Liver (tissue), 3 donors: ENCODE measurements at regions not wholly inside any gene's neighbourhood (a gene's known extent, or its start where the extent isn't known, plus 50 kb on each side); places are given as distances from the start of the nearest gene placed in this dataset.

ENCODE experiments used
- CTCF ChIP-seq: fragments of 150-350 bp; IDR thresholded peaks from 2 replicates; pipeline ENCODE4 v1.5.1; 2017; ENCODE audit warnings: improper control_type of control experiment, low read depth, low read length; ENCODE audit not compliant: missing input control
- GABPA ChIP-seq, 2 donors: IDR thresholded peaks in 1 of 2; conservative IDR thresholded peaks in 1 of 2; 2 replicates each; pipeline ENCODE4 v1.6.1; 2016; ENCODE audit warnings: antibody characterized with exemption in 2 of 2, mild to moderate bottlenecking in 1 of 2, moderate library complexity in 1 of 2
- SP1 ChIP-seq: IDR thresholded peaks from 2 replicates; pipeline ENCODE4 v1.6.1; 2018; ENCODE audit warnings: antibody characterized with exemption, mild to moderate bottlenecking
- TAF1 ChIP-seq: conservative IDR thresholded peaks from 2 replicates; pipeline ENCODE4 v1.6.1; 2016; ENCODE audit warnings: antibody characterized with exemption, mild to moderate bottlenecking
- YY1 ChIP-seq: IDR thresholded peaks from 2 replicates; pipeline ENCODE4 v1.6.1; 2016; ENCODE audit warnings: antibody characterized with exemption, mild to moderate bottlenecking
- TF ChIP-seq, protein P1 (sequence below): IDR thresholded peaks from 2 replicates; pipeline ENCODE4 v1.6.1; 2016; ENCODE audit warnings: antibody characterized with exemption, mild to moderate bottlenecking
- donor health status: healthy.
- donor health status: healthy.

DNA sequence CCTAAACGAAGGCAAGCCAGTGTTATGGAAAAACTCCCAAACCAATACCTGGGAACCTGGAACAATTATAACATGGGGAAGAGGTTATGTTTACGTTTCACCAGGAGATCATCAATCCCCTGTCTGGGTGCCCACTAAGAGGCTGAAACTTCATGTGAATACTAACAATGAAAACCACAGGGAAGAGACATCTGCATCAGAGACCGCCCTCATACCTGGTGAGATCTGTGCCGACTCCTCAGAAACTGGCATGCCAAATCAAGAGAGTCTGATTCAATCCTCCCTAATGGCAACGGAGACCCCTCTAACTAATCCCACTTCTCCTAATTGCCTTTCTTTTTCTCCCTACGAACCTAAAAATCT lies 163.2 kb downstream of the IER5 start:
- no peak for TF ChIP-seq CTCF
- TF ChIP-seq TAF1: no peak
- no peak for TF ChIP-seq SP1
- TF ChIP-seq, protein P1, sequence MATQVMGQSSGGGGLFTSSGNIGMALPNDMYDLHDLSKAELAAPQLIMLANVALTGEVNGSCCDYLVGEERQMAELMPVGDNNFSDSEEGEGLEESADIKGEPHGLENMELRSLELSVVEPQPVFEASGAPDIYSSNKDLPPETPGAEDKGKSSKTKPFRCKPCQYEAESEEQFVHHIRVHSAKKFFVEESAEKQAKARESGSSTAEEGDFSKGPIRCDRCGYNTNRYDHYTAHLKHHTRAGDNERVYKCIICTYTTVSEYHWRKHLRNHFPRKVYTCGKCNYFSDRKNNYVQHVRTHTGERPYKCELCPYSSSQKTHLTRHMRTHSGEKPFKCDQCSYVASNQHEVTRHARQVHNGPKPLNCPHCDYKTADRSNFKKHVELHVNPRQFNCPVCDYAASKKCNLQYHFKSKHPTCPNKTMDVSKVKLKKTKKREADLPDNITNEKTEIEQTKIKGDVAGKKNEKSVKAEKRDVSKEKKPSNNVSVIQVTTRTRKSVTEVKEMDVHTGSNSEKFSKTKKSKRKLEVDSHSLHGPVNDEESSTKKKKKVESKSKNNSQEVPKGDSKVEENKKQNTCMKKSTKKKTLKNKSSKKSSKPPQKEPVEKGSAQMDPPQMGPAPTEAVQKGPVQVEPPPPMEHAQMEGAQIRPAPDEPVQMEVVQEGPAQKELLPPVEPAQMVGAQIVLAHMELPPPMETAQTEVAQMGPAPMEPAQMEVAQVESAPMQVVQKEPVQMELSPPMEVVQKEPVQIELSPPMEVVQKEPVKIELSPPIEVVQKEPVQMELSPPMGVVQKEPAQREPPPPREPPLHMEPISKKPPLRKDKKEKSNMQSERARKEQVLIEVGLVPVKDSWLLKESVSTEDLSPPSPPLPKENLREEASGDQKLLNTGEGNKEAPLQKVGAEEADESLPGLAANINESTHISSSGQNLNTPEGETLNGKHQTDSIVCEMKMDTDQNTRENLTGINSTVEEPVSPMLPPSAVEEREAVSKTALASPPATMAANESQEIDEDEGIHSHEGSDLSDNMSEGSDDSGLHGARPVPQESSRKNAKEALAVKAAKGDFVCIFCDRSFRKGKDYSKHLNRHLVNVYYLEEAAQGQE: no peak
- no peak for TF ChIP-seq YY1
- TF ChIP-seq GABPA (IDR thresholded peaks at IDR 0.05 in 1 of 2, conservative IDR thresholded peaks at IDR 0.05 in 1 of 2): no peak
